HEK293T (cell line): ENCODE measurements at regions not wholly inside any gene's neighbourhood (a gene's known extent, or its start where the extent isn't known, plus 50 kb on each side); places are given as distances from the start of the nearest gene placed in this dataset.

Experiments used
- ARNT ChIP-seq: fragments of 450-650 bp; IDR thresholded peaks from 2 replicates; pipeline ENCODE4 v1.6.1; 2017; ENCODE audit warnings: mild to moderate bottlenecking
- ELF4 ChIP-seq: fragments of 450-650 bp; IDR thresholded peaks from 2 replicates; pipeline ENCODE4 v1.6.1; 2017; ENCODE audit warnings: antibody characterized with exemption
- FOXA1 ChIP-seq: fragments of 450-650 bp; IDR thresholded peaks from 2 replicates; pipeline ENCODE4 v1.6.1; 2016; ENCODE audit warnings: mild to moderate bottlenecking
- FOXK2 ChIP-seq: fragments of 450-650 bp; IDR thresholded peaks from 2 replicates; pipeline ENCODE4 v1.6.1; 2016; ENCODE audit warnings: mild to moderate bottlenecking
- FOXM1 ChIP-seq: fragments of 450-650 bp; IDR thresholded peaks from 2 replicates; pipeline ENCODE4 v1.6.1; 2017; ENCODE audit warnings: mild to moderate bottlenecking, borderline replicate concordance
- HDGF ChIP-seq: fragments of 450-650 bp; IDR thresholded peaks from 2 replicates; pipeline ENCODE4 v1.6.1; 2017; ENCODE audit warnings: antibody characterized with exemption, borderline replicate concordance
- L3MBTL2 ChIP-seq: fragments of 450-650 bp; conservative IDR thresholded peaks from 2 replicates; pipeline ENCODE4 v1.6.1; 2016; ENCODE audit warnings: mild to moderate bottlenecking
- LEF1 ChIP-seq: fragments of 450-650 bp; IDR thresholded peaks from 2 replicates; pipeline ENCODE4 v1.6.1; 2017; ENCODE audit warnings: mild to moderate bottlenecking, borderline replicate concordance
- NFRKB ChIP-seq: fragments of 450-650 bp; IDR thresholded peaks from 2 replicates; pipeline ENCODE4 v1.6.1; 2016; ENCODE audit warnings: mild to moderate bottlenecking, moderate library complexity
- SP1 ChIP-seq: fragments of 450-650 bp; IDR thresholded peaks from 2 replicates; pipeline ENCODE4 v1.6.1; 2017
- SUZ12 ChIP-seq: fragments of 450-650 bp; IDR thresholded peaks from 2 replicates; pipeline ENCODE4 v1.6.1; 2016; ENCODE audit warnings: mild to moderate bottlenecking

DNA sequence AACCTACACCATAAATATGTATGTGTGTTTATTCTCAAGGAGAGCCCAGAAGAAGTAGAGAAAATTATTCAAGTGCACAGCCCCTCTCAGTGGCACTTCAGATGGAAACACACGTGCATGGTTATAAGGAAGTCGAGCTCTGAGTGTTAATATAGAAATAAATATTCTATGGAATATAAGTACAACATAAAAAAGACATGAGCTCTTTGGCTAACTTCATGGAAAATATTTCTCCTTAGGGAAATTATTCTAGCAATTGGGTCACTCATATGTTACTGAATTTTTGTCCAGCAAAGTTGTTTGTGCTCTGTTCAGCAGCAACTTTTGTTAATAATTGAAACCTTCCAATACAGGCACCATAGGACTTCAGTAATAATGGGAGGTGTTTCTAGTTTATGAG is 939.0 kb downstream of the LRFN5 start:
- no peak for TF ChIP-seq FOXA1
- no peak for TF ChIP-seq LEF1
- TF ChIP-seq ELF4: no peak
- no peak for TF ChIP-seq L3MBTL2
- no peak for TF ChIP-seq NFRKB
- TF ChIP-seq FOXK2: no peak
- no peak for TF ChIP-seq SP1
- no peak for TF ChIP-seq FOXM1
- TF ChIP-seq ARNT: no peak
- TF ChIP-seq HDGF: no peak
- TF ChIP-seq SUZ12: no peak
